IPS DF 19.7 (cell line): ENCODE measurements at regions not wholly inside any gene's neighbourhood (a gene's known extent, or its start where the extent isn't known, plus 50 kb on each side); places are given as distances from the start of the nearest gene placed in this dataset.
"Not testable (repeated sequence)": the region's sequence is repeated elsewhere in the genome, so short reads cannot be mapped to it uniquely, and the experiment has no call there.

Experiments
- DNase-seq: peaks from one replicate; pipeline ENCODE4 v3.0.0-alpha.2; 2013; ENCODE audit warnings: low read depth, low spot score

DNA sequence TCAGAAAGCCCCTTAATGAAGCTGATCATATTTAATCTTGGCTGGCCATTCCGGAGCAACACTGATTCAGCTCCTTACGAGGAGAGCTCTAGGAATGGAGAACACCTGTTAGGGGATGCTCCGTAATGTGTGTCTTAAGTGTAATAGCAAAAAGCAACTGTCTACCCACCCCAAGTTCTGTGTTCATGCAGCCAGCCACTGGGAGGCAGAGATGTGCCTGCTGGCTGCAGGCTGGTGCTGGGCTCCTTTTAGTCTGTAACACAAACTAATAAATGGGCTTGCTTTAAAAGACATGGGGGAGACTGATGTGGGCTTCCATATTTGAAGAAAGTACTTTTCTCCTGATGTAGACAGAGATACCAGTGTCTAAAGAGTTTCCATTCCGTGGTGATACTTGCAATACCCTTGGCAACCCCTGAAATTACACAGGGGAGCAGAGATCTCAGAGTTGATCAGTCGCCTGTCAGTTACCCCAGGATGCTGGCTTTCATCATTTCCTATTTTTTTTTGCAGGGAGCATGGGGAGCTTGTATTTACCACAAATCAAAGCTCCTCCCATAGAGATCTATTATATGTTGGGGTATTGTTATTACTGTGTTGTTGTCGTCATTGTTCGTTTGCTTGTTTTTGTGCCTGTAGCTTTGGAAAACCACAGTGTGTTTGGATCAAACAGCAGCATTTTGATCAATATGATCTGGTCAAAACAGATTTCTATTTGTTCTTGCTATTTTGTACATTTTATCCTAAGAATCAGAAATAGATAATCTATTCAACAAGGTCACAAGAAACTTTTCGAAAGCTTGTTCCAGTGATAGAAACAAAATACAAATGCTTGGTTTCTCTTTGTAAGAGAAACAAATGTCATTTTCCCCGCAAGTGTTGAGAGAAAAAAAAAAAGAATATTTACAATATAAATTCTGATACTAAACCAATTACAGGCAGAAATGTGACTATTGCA is 65.8 kb downstream of the MTX3 start:
- no peak for DNase-seq

DNA sequence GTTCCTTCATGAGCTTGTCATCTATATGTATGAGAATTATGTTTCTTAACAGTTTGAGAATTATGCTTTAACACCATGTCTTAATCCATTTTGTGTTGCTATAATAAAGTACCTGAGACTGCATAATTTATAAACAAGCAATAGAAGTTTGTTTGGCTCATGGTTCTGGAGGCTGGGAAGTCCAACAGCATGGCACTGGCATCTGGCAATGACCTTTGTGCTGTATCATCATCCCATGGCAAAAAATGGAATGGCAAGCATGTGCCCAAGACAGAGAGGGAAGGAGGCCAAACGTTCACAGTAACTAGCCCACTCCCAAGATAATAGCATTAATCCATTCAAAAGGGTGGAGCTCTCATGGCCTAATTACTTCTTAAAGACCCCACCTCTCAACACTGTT is 67.6 kb downstream of the MTX3 start:
- DNase-seq: no peak

DNA sequence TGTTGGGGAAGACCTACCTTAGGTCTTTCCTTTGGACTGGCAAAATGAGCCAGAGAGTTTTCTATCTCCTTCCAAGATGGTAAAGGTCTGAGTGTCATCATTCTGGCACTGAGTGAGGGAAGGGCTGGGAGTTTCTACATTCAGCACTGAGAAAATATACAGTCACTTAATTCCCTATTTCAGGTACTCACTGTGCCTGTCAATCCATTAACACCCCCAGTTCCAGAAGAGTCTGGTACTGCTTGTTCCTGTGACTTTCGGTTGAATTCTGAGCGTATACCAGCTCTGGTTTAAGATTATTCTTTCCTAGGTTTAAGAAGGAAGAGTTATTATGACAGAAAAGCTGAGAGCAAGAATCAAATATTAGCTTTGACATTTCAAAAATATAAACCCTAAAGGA is 68.4 kb downstream of the MTX3 start:
- DNase-seq: no peak

DNA sequence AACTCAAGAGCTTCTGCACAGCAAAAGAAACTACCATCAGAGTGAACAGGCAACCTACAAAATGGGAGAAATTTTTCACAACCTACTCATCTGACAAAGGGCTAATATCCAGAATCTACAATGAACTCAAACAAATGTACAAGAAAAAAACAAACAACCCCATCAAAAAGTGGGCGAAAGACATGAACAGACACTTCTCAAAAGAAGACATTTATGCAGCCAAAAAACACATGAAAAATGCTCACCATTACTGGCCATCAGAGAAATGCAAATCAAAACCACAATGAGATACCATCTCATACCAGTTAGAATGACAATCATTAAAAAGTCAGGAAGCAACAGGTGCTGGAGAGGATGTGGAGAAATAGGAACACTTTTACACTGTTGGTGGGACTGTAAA is 83.6 kb downstream of the MTX3 start:
- not testable (repeated sequence) for DNase-seq

DNA sequence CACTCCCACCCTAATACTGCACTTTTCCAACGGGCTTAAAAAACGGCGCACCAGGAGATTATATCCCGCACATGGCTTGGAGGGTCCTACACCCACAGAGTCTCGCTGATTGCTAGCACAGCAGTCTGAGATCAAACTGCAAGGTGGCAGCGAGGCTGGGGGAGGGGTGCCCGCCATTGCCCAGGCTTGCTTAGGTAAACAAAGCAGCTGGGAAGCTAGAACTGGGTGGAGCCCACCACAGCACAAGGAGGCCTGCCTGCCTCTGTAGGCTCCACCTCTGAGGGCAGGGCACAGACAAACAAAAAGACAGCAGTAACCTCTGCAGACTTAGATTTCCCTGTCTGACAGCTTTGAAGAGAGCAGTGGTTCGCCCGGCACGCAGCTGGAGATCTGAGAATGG is 88.5 kb downstream of the MTX3 start:
- DNase-seq: not testable (repeated sequence)

DNA sequence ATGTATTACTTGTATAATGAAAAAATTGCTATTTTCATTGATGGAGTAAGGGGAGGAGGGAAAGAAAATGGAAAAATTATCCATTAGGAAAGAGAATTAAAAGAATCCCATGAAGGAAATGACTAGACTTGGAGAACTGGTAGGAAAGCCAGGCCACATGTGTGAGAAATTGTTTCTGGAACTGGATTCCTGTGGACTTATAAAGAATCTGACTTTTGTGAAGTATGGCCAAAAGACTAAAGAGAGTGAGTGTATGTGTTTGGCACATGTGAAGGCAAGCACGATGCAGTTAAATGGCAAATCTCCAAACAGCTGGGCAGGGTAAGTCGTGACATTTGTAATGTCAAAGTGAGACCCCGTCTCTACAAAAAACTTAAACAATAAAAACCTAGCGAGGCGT is 89.4 kb downstream of the MTX3 start:
- no peak for DNase-seq

DNA sequence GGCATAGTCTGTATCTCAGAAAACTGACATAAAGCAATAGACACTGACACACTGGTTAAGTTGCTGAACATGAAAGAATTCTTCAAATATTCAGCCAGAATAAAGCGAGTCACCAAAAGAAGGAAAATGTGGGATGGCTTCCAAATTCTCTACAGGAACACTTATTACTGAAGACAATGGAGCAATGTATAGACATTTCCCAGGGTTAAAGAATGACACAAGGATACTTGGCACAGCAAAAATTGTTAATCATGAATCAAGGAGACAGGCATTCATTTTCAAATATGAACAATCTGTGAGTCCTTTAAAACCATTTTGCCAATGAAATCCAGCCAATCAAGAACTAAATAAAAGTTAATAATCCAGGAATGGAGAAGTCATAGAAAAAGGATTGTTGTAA is 92.5 kb downstream of the MTX3 start:
- DNase-seq: no peak

DNA sequence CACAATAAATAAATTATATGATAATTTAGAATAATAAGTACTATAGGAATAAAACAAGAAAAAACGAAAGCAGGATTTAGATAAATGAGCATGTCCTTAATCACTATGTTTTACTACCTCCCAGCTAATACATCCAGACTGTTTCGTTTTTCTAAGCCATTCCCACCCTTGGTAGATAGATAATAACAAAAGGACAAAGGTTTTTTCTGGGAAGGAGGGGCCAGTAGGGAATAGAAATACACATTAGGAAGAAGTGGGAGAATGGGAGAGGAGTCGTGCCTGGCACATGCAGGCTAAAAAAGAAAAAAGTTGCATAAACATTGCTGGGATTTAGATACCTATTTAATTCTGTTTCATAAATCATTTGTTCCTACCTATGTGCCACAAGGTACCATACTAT is 97.1 kb downstream of the MTX3 start:
- DNase-seq: no peak

DNA sequence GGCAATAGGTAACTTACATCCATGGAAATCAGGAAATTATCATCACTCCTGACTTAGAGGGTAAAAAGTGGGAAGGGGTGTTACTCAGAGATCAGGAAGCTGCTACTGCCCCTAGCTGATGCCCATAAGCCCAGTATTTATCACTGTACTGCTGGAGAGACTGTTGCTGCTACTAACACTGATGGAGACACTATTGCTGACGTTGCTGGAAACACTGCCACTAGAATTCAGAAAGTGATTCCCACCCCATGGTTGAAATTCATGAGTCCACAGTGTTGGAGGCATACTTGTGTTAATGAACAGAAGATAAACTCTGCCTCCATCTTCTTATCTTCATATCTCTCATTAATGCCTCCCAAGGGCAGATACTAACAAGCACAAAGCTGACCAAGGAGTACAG is 97.6 kb downstream of the MTX3 start:
- no peak for DNase-seq

DNA sequence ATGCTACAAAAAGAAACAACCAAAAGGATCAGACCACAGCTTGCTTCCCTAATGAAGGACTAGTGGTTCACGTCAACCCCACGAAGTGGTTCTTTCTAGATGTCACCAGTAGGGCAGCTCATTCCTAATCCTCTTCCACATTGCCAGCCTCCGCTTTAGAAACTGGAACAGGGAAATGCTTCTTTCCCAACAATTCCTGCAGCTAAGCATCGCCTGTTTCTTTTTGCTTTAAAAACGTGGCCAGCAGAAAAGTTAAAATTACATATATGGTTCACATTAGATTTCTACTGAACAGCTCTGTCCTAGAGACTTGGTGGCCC is 100.2 kb downstream of the MTX3 start:
- DNase-seq: no peak

DNA sequence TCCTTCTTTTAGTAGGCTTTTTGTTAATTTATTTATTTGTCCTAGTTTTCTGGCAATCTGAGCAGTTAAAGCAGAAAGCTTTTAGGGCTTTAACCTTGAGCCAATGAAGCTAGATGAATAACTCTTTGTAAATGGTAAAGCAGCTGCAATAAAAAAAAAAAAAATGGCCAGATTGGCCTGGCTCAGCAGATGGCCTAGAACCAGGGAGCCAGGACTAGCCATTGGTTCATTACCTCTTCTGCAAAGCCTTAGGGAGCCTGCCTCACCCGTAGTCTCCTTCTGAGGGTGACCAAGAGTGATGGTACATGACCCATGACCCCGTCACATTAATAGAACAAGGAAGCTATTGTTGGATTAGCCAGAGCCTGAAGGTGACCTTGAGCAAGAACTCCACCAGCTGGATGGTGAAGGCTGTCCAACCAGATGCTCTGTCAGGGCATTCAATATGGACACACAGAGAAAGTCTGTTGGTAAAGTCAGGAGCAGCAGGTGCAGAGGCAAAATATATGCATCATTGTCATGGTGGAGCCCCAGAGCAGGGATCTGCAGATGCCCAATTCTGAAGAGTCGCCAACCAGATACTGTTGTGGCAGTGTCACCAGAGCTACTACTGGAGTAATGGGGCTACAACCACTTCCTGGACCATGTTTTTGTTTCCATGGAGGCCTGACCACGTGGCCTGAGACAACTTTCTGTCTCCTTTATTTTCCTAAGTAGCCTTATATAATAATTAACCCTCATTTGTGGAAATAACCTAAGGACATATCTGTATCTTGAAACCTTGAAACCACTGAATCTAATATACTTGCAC is 100.7 kb downstream of the MTX3 start:
- no peak for DNase-seq

DNA sequence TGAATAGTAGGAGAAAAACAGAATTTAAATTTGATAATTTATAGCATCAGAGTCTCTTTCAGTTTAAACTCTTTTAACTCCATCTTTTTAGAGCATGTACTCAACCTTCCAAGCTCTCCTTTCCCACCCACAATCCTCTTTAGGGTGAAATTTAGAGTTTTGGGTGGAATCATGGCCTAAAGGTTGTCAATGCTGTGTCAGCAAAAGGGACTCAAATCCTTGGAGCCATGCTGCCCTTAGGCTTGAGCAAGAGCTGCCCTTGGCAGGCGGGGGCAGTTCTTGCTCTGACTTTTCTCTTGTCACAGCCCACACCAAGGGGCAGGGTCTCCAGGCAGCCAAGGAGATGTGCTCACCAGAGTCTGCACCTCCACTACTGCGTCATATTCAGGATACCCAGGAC is 102.4 kb downstream of the MTX3 start:
- no peak for DNase-seq

DNA sequence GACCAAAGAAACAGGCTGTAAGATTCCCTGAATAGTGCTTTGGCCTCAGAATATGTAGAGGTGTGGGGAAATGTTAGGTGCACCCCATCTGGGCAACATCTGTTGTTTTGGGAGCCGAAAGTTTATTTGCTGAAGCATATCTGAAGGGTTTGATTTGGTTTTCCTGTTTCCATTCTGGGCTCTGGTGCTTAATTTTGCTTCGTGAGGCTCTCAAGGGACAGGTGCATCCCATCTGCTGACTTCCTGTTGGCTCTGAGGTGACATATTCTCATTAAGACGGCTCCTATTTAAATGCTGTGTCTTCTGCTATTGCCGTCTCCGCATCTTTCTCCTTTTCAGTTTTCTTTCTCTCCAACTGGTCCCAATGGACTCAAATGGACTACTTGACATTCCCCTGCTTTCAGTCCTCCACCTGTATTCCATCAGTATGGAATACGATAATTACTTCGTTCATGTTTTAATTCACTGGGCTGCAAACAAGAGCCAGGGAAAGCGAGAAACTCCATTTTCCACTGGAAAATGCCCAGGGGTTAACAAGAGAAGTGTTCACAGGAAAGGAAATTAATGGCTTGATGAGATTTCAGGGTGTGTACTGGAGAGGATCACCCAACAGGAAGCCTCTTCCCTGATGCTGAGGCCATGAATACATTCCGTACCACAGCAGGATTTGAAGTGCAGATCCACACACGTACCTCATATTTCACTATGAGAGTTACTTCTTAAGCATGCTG is 104.0 kb downstream of the MTX3 start:
- DNase-seq: no peak

DNA sequence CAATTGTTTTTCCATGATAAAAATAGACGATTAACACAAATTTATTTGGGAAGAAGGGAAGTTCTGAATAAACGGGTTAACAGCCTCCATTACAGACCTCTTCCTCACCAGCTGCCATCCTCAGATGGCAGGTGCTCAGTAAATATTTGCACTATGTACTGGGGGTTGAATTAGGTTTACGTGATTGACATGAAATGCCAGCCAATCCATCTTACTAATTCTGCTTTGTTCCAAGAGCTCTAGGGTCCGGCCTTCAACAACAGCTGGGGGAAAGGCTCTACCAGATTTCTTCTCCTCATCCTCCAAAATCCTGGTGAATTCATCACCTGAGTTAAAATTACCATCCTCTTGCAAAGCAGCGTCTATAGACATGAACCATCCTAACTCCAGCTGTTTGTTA is 104.6 kb downstream of the MTX3 start:
- no peak for DNase-seq

DNA sequence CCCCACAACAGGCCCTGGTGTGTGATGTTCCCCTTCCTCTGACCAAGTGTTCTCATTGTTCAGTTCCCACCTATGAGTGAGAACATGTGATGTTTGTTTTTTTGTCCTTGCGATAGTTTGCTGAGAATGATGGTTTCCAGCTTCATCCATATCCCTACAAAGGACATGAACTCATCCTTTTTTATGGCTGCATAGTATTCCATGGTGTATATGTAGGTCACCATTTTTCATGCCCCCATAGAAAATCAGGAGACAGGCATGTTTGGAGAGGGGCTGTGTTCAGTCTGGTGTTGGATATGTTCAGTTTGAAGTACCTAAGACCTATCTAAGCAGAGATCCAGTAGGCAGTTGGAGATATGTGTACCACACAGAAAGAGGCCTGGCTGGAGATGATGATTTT is 111.2 kb downstream of the MTX3 start:
- not testable (repeated sequence) for DNase-seq

DNA sequence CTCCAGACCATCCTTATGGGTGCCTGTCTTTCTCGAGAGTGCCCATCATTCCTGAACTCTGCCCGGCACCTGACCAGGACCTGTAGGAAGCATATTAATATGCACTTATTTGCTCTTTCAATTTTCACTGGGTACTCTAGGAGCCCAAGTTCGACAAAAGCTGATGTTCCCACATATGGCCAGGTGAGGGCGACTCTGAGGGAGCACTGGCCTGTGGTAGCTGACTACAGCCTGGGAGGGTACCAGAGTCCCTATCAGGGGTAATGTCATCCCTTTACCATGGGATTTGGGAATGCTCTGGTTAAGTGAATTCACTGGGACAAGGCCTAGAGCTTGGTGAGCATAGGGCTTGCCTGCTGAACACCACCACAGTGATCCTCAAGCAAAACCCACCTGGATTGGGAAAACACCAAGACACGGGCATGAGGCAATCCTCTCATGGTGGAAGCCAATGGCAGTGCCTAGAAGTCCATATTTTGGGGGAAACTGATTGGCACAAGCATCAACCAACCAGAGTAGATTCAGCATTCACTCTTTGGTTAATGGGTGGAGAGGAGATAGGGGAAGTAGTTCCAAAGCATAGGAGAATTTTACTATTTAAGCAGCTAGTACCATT is 112.2 kb downstream of the MTX3 start:
- peak; percentile 7 for DNase-seq

DNA sequence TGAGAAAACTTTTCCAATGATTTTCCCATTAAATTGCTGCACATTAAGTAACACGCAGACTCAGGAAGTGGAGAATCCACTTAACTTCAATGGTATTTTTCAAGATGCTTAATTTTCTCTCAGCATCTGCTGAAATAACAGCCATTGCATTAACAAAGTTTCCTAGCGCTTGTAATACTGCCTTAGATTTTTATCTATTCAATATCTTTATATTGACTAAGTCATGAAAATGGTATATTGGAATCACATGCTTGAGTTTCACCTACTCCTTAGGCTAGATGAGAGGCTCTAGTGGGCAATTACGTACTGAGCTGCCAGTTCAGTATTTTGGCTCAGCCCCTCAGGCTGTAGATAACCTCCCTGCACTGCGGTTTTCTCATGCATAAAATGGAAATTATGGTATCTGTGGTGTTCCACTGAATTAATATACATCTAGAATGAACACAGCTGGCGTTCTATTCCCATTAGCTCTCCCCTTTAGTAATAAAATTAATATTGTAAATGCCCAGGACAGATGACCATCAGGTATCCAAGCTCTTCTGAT is 112.9 kb downstream of the MTX3 start:
- DNase-seq: no peak

DNA sequence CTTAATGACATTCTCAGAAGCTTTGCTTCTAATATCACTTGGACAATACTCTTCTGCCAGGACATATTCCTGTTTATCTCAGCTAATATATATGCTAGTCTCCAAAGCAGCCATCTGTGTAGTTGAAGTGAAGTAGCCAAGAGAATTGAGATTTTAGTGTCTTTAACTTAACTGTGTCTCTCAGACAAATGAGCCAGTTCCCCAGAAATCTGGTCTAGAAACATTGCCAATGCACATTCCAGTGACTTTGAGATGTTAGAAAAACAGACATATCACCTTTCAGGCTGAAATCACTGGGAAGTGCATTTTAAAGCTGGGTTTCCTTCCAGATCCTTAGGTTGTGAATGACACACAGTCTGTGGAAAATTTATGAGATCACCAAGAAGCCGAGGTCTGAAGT is 114.6 kb downstream of the MTX3 start:
- no peak for DNase-seq

DNA sequence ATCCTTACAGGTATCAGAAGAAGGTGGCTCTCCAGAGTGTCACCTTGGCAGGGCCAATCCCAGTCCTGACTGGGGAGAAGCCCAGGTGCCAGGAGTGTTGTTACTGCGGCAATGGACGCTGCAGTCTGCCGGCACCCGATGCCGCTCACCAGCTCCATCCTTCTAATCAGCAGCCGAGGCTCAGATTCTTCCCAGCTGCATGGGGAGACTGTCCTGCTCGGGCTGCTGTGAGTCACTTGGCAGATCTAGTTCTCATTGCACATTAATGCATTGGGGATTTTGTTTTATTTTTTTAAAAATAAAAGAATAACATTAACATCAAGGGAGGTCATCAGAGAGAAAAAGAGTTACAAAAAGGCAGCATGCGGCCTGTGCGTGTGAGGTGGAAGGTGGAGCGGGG is 115.8 kb downstream of the MTX3 start:
- DNase-seq: no peak

DNA sequence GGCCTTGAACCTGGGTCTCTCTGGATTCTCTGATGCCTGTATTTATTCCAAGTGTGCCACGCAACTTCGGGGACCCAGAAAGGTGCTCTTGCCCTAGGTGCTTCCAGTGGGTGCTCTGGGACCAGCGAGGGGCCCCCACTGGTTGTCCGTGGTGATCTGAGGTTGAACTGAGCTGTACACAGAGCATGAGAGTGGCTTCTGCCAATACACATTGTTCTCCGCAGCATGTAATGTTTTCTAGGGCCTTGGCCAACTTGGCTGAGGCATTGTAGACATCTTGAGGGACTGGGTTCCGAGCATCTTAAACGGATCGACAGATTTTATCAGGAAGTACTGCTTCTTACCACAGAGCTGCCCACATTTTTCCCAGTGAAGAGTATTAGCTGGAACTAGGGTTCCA is 117.9 kb downstream of the MTX3 start:
- no peak for DNase-seq

DNA sequence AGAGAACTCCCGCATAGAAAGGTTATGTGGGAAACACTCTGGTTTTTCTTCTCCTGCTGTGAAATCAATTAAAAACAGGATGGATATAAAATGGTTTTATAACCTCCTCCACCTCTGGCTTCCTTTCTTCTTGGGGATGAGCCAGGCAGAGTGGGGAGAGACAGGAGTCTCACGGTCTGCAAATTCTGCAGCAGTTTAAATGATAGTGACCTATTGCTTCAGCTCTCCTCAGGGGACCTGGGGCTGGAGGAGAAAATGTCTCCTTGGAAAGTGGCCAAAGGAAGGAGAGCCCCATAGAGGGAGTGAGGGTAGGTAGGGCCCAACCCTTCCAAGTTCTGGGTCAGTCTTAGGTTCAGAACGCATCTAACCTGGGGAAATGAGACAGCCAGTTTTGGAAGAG is 118.8 kb downstream of the MTX3 start:
- no peak for DNase-seq
